Spinal cord (tissue), 9 donors: ENCODE measurements at regions not wholly inside any gene's neighbourhood (a gene's known extent, or its start where the extent isn't known, plus 50 kb on each side); places are given as distances from the start of the nearest gene placed in this dataset.

Experiments used
- DNase-seq, 6 donors: peaks; one replicate each; pipeline versions ENCODE4 v3.0.0 to v3.0.0-alpha.2; 2013 to 2015; ENCODE audit warnings: low spot score in 6 of 6, low read depth in 4 of 6
- H3K27ac ChIP-seq: one replicate; pipeline ENCODE4 v1.5.1; 2013; ENCODE audit warnings: low read depth, low read length, control low read depth
- H3K27me3 ChIP-seq: one replicate; pipeline ENCODE4 v1.6.1; 2013; ENCODE audit warnings: low read length; ENCODE audit not compliant: control insufficient read depth, insufficient read depth
- H3K36me3 ChIP-seq: one replicate; pipeline ENCODE4 v1.6.1; 2013; ENCODE audit warnings: low read length; ENCODE audit not compliant: control insufficient read depth, insufficient read depth
- H3K4me1 ChIP-seq: one replicate; pipeline ENCODE4 v1.6.1; 2013; ENCODE audit warnings: low read length; ENCODE audit not compliant: control insufficient read depth, insufficient read depth
- H3K4me3 ChIP-seq: one replicate; pipeline ENCODE4 v1.5.1; 2013; ENCODE audit warnings: low read depth, low read length, control low read depth
- H3K9me3 ChIP-seq: one replicate; pipeline ENCODE4 v1.6.1; 2013; ENCODE audit warnings: low read length; ENCODE audit not compliant: control insufficient read depth, insufficient read depth
- WGBS: methylation state at CpG from one replicate; pipeline ENCODE4 v1.1.5; 2013; ENCODE audit warnings: missing lambda C conversion rate; ENCODE audit not compliant: insufficient coverage; 5-methylcytosine and 5-hydroxymethylcytosine counted together
- donor health status: healthy.

DNA sequence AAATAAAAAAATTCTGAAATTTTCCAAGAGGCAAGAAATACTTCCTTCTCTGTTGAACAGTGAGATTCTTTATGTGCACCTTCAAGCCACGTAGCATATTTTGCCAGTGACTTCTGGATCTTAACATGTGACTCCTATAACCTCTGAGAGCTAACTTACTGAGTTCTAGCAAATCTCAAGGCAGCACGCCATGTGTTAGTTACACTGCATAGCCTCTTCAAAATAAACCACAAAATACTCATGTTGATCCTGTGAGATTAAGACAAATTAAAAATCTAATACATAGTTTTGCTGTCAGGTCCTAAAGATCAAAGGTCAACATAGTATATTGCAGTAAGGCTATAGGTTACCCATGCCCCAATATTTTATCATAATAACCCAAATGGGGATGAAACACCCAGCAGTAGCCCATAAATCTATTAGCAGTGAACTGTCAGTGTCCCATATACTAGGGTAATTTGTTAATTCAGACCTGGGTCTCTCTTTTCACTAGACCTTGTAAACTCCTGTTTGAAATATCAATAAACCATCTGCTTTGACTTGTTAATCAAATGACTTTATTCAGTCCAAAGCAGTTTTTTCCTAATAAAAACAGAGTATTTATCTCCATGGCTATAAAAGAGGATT lies 343.1 kb downstream of the ZFHX3 start:
- no peak overlapping the region for H3K4me3 ChIP-seq
- no peaks in the 10 kb centered on the region for H3K27me3 ChIP-seq
- no peak for DNase-seq
- H3K27ac ChIP-seq, result no peak overlapping the region
- no peaks in the 10 kb centered on the region for H3K36me3 ChIP-seq
- H3K9me3 ChIP-seq, result no peaks in the 10 kb centered on the region
- H3K4me1 ChIP-seq, result no peaks in the 10 kb centered on the region
- 71% methylated on average over 1 of the region's 2 CpGs for WGBS

DNA sequence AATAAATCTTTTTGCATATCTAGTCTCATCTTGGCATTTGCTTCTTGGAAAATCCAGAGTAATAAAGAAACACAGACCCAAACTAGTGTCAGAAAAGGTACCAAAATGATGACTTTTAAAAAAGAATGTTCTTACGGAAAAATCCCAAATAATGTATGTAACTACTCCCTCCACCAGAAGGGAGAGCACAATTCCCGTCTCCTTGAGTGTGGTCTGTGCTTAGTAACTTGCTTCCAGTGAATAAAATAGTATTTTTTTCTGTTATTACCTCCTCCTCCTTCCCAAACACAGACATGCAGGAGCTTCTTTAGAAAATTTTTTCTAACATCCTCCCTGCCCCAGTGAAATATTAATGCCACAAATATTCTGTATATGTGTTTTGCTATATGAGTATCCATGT lies 358.1 kb downstream of the ZFHX3 start:
- Histone ChIP-seq H3K4me1 (no peaks in the 10 kb centered on the region), H3K27me3 (no peaks in the 10 kb centered on the region), H3K4me3 (no peak overlapping the region), H3K9me3 (no peaks in the 10 kb centered on the region), H3K36me3 (no peaks in the 10 kb centered on the region), H3K27ac (no peak overlapping the region)
- no CpG with 5 or more reads among the region's 2 CpGs for WGBS
- DNase-seq, result no peak

DNA sequence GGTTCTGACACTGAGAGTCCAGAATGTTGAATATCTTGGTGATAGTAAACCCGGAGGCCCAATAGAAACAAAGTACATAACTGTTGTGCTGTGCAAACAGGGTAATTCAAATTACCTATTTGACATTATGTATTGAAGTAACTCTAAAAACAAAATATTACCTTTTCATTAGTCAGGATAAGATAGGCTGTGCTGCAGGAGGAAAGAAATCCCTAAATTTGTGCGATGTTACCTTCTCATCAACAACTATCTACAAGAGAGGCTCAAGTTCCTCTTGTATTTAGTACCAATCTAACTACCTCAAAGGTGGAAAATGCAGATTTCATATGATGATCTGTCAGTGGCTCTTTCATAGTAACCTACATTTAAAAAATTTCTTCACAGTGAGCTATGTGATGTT lies 367.2 kb downstream of the ZFHX3 start:
- Histone ChIP-seq H3K27ac (no peak overlapping the region), H3K4me1 (no peaks in the 10 kb centered on the region), H3K36me3 (no peaks in the 10 kb centered on the region), H3K4me3 (no peak overlapping the region), H3K9me3 (peaks cover 4% of the 10 kb centered on the region), H3K27me3 (no peaks in the 10 kb centered on the region)
- no CpG with 5 or more reads among the region's 2 CpGs for WGBS
- DNase-seq, result no peak

DNA sequence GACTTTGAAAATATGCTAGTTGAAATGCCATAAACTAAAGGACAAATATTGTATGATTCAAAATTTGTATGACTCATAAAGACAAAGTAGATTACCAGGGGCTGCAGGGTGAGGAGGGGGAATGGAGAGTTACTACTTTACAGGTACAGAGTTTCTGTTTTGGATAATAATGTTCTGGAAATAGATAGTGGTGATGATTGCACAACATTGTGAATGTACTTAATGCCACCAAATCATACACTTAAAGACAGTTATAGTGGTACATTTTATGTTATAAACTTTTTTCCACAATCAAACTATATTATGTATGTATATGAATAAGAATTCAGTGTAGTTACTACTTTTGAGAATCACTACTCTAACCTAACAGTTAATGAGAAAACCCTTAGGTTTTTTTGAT lies 368.1 kb downstream of the ZFHX3 start:
- no peaks in the 10 kb centered on the region for H3K36me3 ChIP-seq
- H3K27ac ChIP-seq, result no peak overlapping the region
- H3K4me1 ChIP-seq, result no peaks in the 10 kb centered on the region
- H3K27me3 ChIP-seq, result no peaks in the 10 kb centered on the region
- H3K9me3 ChIP-seq, result peaks cover 4% of the 10 kb centered on the region
- H3K4me3 ChIP-seq, result no peak overlapping the region
- no peak for DNase-seq

DNA sequence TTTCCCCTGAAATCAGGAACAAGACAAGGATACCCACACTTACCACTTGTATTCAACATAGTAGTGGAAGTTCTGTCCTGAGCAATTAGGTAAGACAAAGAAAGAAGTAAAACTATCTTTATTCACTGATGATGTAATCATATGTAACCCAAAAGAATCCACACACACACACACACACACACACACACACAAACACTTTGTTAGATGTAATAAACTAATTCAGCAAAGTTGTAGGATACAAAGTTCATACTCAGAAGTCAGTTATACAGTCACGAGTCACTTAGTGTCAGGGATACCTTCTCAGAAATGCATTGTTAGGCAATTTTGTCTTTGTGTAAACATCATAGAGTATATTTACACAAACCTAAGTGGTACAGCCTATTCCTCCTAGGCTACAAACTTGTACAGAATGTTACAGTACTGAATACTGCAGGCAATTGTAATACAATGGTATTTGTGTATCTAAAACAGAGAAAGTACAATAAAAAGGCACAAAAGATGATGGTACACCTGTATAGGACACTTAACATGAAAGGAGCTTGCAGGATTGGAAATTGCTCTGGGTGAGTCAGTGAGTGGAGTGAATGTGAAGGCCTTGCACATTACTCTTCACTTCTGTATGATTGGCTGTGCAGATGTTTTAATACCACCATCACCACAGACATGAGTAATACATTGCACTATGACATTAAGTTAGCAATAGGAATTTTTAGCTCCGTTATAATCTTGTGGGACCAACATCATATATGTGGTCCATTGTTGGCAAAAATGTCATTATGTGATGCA lies 370.1 kb downstream of the ZFHX3 start:
- Histone ChIP-seq H3K9me3 (peaks cover 7% of the 10 kb centered on the region), H3K27ac (no peak overlapping the region), H3K4me3 (no peak overlapping the region), H3K4me1 (no peaks in the 10 kb centered on the region), H3K36me3 (no peaks in the 10 kb centered on the region), H3K27me3 (no peaks in the 10 kb centered on the region)
- no CpG with 5 or more reads among the region's 2 CpGs for whole genome bisulfite sequencing
- DNase-seq, result no peak

DNA sequence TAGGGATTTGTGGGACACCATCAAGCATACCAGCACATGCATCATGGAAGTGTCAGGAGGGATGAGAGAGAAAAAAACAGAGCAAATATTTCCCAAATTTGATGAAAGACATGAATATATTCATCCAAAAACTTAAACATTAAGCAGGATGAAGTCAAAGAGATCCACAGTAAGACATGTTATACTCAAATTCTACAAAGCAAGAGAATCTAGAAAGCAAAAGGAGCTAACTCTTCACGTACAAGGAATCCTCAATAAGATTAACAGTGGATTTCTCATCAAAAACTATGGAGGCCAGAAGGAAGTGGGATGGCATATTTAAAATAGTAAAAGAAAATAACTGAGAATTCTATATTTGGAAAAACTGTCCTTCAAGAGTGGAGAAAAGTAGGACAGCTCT lies 374.8 kb downstream of the ZFHX3 start:
- H3K27ac ChIP-seq, result no peak overlapping the region
- no peak for DNase-seq
- H3K4me3 ChIP-seq, result no peak overlapping the region
- WGBS, result no CpG with 5 or more reads among the region's 1 CpG
- H3K9me3 ChIP-seq, result peaks cover 5% of the 10 kb centered on the region
- no peaks in the 10 kb centered on the region for H3K4me1 ChIP-seq
- no peaks in the 10 kb centered on the region for H3K27me3 ChIP-seq
- no peaks in the 10 kb centered on the region for H3K36me3 ChIP-seq

DNA sequence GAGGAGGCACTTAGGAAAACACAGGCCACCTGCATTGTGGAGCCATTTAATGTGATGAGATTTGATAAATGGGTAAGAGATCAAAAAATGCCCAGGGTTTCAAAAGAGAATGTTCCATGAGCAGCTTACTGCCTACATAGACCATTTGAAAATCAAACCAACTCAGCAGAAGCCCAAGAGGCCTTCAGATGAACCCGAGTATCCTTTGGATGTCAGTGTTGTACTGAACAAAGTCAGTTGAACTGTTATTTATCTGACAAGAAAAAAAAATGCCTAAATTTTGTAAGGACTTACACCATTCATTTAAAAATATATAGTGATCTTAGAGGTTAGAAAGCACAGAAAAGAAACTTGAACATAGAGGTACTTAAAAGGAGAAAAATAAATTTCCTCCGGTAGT lies 381.7 kb downstream of the ZFHX3 start:
- DNase-seq, result no peak
- H3K9me3 ChIP-seq, result no peaks in the 10 kb centered on the region
- H3K27me3 ChIP-seq, result no peaks in the 10 kb centered on the region
- no peak overlapping the region for H3K4me3 ChIP-seq
- H3K4me1 ChIP-seq, result no peaks in the 10 kb centered on the region
- 83% methylated on average over 1 of the region's 2 CpGs for WGBS
- H3K27ac ChIP-seq, result no peak overlapping the region
- no peaks in the 10 kb centered on the region for H3K36me3 ChIP-seq

DNA sequence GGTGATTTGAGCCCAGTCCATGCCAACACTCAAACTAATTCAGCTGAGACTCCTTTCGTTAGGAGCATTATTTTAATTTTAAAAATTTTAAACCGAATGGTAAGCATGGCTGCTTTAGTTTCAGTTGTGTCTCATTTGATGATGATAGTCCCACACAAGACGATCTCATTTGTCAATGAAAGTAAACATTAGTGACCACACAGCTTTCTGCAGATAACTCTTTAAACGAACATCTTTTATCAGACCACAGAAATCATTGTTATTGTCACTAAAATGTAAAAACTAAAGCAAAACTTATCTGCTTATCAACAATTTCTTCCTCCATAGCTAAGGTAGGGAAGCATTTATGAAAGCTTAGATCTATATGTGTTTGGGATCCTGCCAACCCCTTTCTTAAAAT lies 382.2 kb downstream of the ZFHX3 start:
- no peak for DNase-seq
- WGBS, result no CpG with 5 or more reads among the region's 4 CpGs
- Histone ChIP-seq H3K9me3 (no peaks in the 10 kb centered on the region), H3K36me3 (no peaks in the 10 kb centered on the region), H3K27ac (no peak overlapping the region), H3K27me3 (no peaks in the 10 kb centered on the region), H3K4me3 (peak overlapping the region; percentile 93), H3K4me1 (no peaks in the 10 kb centered on the region)

DNA sequence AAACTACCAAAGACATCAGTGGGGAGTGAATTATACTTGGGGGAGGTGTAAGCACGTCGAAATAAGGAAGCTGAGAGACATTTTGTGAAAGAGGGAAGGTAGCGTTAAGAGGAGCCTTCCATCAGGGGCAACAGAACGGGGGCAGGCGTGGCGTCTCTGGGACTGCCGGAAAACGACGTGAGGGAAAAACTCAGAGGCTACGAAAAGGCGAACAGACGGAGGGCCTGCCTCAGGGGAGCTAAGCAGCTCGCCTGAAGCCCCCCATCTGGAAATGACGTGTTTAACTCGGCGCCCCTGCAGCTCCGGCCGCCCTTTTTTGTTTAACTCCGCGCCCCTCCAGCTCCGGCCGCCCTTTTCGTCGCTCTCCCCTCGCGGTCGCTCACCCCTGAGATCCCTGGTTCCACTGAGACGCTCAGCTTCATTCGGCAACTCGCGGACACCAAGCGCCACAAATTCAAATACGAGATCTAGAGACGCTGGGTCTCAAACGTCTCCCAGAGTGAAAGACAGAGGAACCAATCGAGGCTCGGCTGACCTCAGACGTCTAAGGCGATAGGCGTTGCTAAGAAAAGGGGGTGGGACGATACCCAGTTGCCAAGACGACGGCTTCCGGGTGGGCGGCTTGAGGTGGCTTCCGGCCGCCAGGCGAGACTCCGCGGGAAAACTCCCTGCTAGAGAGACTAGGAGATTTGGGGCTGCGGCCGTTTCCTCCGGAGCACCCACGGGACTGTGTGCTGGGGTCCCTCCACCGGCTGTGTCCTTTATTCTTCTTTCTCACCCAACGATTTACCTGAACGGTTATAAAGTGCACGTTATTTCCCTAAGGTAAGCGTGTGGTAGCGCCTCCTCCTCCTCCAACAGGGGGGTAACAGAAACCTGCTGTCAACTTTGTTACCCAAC lies 383.2 kb downstream of the ZFHX3 start:
- Histone ChIP-seq H3K9me3 (no peaks in the 10 kb centered on the region), H3K27ac (peak overlapping the region; percentile 77), H3K4me1 (no peaks in the 10 kb centered on the region), H3K4me3 (peak overlapping the region; percentile 93), H3K36me3 (no peaks in the 10 kb centered on the region), H3K27me3 (no peaks in the 10 kb centered on the region)
- DNase-seq, result peak; percentile 97 to 100 (median 99)
- WGBS, result under 1% methylated on average over 59 of the region's 60 CpGs
